H1 (cell line): ENCODE measurements at regions not wholly inside any gene's neighbourhood (a gene's known extent, or its start where the extent isn't known, plus 50 kb on each side); places are given as distances from the start of the nearest gene placed in this dataset.

Experiments used
- CREB1 ChIP-seq: IDR thresholded peaks from 2 replicates; pipeline ENCODE4 v1.6.1; 2012; ENCODE audit warnings: inconsistent platforms
- EP300 ChIP-seq, 2 experiments: IDR thresholded peaks; 1 replicate in 1 of 2; 2 replicates in 1 of 2; pipeline ENCODE4 v1.6.1; 2011 to 2012; ENCODE audit warnings: low read depth in 2 of 2, low read length in 2 of 2, mild to moderate bottlenecking in 2 of 2, borderline replicate concordance in 1 of 2, inconsistent platforms in 1 of 2, moderate library complexity in 1 of 2
- EZH2 ChIP-seq: fragments of 200-600 bp; sonication (generic); IDR thresholded peaks from 2 replicates; pipeline ENCODE4 v1.7.1; 2012; ENCODE audit warnings: low read depth, mild to moderate bottlenecking, moderate library complexity, low read length, inconsistent platforms; ENCODE audit not compliant: severe bottlenecking
- POLR2A ChIP-seq, 2 experiments: IDR thresholded peaks; 1 replicate in 1 of 2; 2 replicates in 1 of 2; pipeline ENCODE4 v1.6.1; 2011; ENCODE audit warnings: low read depth in 2 of 2, low read length in 2 of 2, mild to moderate bottlenecking in 2 of 2; ENCODE audit errors: control extremely low read depth in 1 of 2
- POU5F1 ChIP-seq: IDR thresholded peaks from 2 replicates; pipeline ENCODE4 v1.6.1; 2011; ENCODE audit warnings: low read depth, mild to moderate bottlenecking, low read length, moderate library complexity
- RNF2 ChIP-seq: fragments of 200-900, 300-1000 bp; sonication (generic); IDR thresholded peaks from 2 replicates; pipeline ENCODE4 v1.7.1; 2016; ENCODE audit warnings: borderline replicate concordance, low read depth, mild to moderate bottlenecking, antibody characterized with exemption, low read length; ENCODE audit not compliant: poor library complexity, severe bottlenecking; ENCODE audit errors: missing control alignments
- SAP30 ChIP-seq: fragments of 300-600 bp; sonication (generic); IDR thresholded peaks from 2 replicates; pipeline ENCODE4 v1.7.1; 2012; ENCODE audit warnings: low read length, moderate library complexity, mild to moderate bottlenecking, inconsistent platforms; ENCODE audit not compliant: insufficient read depth, insufficient replicate concordance
- SP2 ChIP-seq: IDR thresholded peaks from 2 replicates; pipeline ENCODE4 v1.6.1; 2012; ENCODE audit warnings: mild to moderate bottlenecking, low read length, inconsistent platforms
- SUZ12 ChIP-seq: fragments of 200-600 bp; sonication (generic); IDR thresholded peaks from 2 replicates; pipeline ENCODE4 v1.6.1; 2012; ENCODE audit warnings: mild to moderate bottlenecking, inconsistent platforms, low read length, moderate library complexity, mixed read lengths
- TAF1 ChIP-seq: IDR thresholded peaks from 2 replicates; pipeline ENCODE4 v1.6.1; 2011; ENCODE audit warnings: mild to moderate bottlenecking, low read depth, low read length
- TBP ChIP-seq: IDR thresholded peaks from 2 replicates; pipeline ENCODE4 v1.6.1; 2011; ENCODE audit warnings: low read depth, low read length, improper control_type of control experiment
- TF ChIP-seq, protein P1 (sequence below), 3 experiments: IDR thresholded peaks; 1 replicate in 2 of 3; 2 replicates in 1 of 3; pipeline versions ENCODE4 v1.5.1 to v1.6.1; 2011; ENCODE audit warnings: low read length in 3 of 3, mild to moderate bottlenecking in 3 of 3, inconsistent platforms in 2 of 3, low read depth in 1 of 3, moderate library complexity in 1 of 3; ENCODE audit not compliant: insufficient read depth in 1 of 3; ENCODE audit errors: control extremely low read depth in 1 of 3
- TF ChIP-seq, protein P2 (sequence below): IDR thresholded peaks from 2 replicates; pipeline ENCODE4 v1.6.1; 2011; ENCODE audit warnings: low read length, improper control_type of control experiment

- TF ChIP-seq TBP (no peak), EZH2 (no peak), CREB1 (no peak), POLR2A (IDR thresholded peaks at IDR 0.05; ENCODE audit: control extremely low read depth in 1 of 2, low read depth in 2 of 2, low read length in 2 of 2) (no peak), TAF1 (no peak), POU5F1 (no peak), SAP30 (no peak), SUZ12 (no peak), RNF2 (no peak), SP2 (no peak), EP300 (IDR thresholded peaks at IDR 0.05; ENCODE audit: borderline replicate concordance in 1 of 2, low read depth in 2 of 2, low read length in 2 of 2) (no peak)
- TF ChIP-seq, protein P1, sequence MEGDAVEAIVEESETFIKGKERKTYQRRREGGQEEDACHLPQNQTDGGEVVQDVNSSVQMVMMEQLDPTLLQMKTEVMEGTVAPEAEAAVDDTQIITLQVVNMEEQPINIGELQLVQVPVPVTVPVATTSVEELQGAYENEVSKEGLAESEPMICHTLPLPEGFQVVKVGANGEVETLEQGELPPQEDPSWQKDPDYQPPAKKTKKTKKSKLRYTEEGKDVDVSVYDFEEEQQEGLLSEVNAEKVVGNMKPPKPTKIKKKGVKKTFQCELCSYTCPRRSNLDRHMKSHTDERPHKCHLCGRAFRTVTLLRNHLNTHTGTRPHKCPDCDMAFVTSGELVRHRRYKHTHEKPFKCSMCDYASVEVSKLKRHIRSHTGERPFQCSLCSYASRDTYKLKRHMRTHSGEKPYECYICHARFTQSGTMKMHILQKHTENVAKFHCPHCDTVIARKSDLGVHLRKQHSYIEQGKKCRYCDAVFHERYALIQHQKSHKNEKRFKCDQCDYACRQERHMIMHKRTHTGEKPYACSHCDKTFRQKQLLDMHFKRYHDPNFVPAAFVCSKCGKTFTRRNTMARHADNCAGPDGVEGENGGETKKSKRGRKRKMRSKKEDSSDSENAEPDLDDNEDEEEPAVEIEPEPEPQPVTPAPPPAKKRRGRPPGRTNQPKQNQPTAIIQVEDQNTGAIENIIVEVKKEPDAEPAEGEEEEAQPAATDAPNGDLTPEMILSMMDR (IDR thresholded peaks at IDR 0.05; ENCODE audit: control extremely low read depth in 1 of 3, insufficient read depth in 1 of 3, low read depth in 1 of 3, low read length in 3 of 3) = no peak
- TF ChIP-seq, protein P2, sequence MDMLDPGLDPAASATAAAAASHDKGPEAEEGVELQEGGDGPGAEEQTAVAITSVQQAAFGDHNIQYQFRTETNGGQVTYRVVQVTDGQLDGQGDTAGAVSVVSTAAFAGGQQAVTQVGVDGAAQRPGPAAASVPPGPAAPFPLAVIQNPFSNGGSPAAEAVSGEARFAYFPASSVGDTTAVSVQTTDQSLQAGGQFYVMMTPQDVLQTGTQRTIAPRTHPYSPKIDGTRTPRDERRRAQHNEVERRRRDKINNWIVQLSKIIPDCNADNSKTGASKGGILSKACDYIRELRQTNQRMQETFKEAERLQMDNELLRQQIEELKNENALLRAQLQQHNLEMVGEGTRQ = no peak
Observed at GRCh38 chr5:4576908-4577307, 563.2 kb upstream of the ADAMTS16 start.
